ENCODE measurements at regions not wholly inside any gene's neighbourhood (a gene's known extent, or its start where the extent isn't known, plus 50 kb on each side); places are given as distances from the start of the nearest gene placed in this dataset.
"Not testable (repeated sequence)": the region's sequence is repeated elsewhere in the genome, so short reads cannot be mapped to it uniquely, and the experiment has no call there.

GRCh38 chr3:177852001-177852807 is 654.9 kb upstream of the TBL1XR1 start:
- DNase-seq (ENCODE audit: insufficient read length, low spot score) (no peak), FAIRE-seq (no peak)
- no peak for TF ChIP-seq CTCF (IDR thresholded peaks at IDR 0.05; ENCODE audit: insufficient read depth, missing control alignments)

DNA sequence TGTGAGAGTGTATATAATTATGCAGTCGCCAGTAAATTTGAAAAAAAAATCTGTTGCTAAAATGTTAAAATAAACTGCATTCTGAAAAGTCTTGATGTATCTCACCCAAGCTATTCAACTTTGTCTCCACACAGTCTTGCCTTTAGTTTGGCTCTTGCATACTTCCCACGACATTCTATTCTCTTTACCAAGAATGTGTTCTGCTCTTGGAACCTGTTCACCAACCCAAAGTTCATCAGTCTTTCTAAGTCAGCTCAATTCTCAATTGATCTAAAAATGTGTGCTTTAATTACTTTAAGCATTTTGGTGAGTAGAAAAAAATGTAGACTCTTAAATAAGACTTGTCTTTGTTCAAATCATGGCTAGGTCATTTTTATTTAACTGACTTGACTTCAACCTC is 657.7 kb upstream of the TBL1XR1 start:
- DNase-seq (ENCODE audit: insufficient read length, low spot score) (no peak), FAIRE-seq (no peak)
- TF ChIP-seq CTCF (IDR thresholded peaks at IDR 0.05; ENCODE audit: insufficient read depth, missing control alignments) = no peak

GRCh38 chr3:177860184-177860583 is 662.9 kb upstream of the TBL1XR1 start:
- FAIRE-seq (no peak), DNase-seq (ENCODE audit: insufficient read length, low spot score) (no peak)
- TF ChIP-seq CTCF (IDR thresholded peaks at IDR 0.05; ENCODE audit: insufficient read depth, missing control alignments) = no peak

- no peak for DNase-seq (ENCODE audit: insufficient read length, low spot score)
- no peak for TF ChIP-seq CTCF (IDR thresholded peaks at IDR 0.05; ENCODE audit: insufficient read depth, missing control alignments)
- no peak for FAIRE-seq
Measured at GRCh38 chr3:177862962-177863491, 665.7 kb upstream of the TBL1XR1 start.

DNA sequence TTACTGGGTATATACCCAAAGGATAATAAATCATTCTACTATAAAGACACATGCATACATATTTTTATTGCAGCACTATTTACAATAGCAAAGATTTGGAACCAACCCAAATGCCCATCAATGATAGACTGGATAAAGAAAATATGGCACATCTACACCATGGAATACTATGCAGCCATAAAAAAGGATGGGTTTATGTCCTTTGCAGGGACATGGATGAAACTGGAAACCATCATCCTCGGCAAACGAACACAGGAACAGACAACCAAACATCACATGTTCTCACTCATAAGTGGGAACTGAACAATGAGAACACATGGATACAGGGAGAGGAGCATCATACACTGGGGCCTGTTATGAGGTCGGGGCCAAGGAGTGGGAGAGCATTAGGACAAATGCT is 665.0 kb upstream of the KCNMB2 start:
- not testable (repeated sequence) for DNase-seq (ENCODE audit: insufficient read length, low spot score); FAIRE-seq

- DNase-seq (ENCODE audit: insufficient read length, low spot score) = no peak
- no peak for FAIRE-seq
Measured at GRCh38 chr3:177878192-177878591, 658.0 kb upstream of the KCNMB2 start.

GRCh38 chr3:177878957-177879356 is 657.3 kb upstream of the KCNMB2 start:
- TF ChIP-seq CTCF (IDR thresholded peaks at IDR 0.05; ENCODE audit: insufficient read depth, missing control alignments) = no peak
- DNase-seq (ENCODE audit: insufficient read length, low spot score) (no peak), FAIRE-seq (no peak)

More at GRCh38 chr3:177878192-177878591, 658.0 kb upstream of the KCNMB2 start:
- TF ChIP-seq CTCF (IDR thresholded peaks at IDR 0.05; ENCODE audit: insufficient read depth, missing control alignments) = no peak
